ENCODE measurements at regions not wholly inside any gene's neighbourhood (a gene's known extent, or its start where the extent isn't known, plus 50 kb on each side); places are given as distances from the start of the nearest gene placed in this dataset.

GRCh38 chr7:45506059-45506458 is 68.1 kb upstream of the ADCY1 start:
- no peak overlapping the region for H3K27ac ChIP-seq
- ATAC-seq (no peak), DNase-seq (ENCODE audit: low read depth in 1 of 2, low spot score in 1 of 2) (no peak), FAIRE-seq (no peak)
- no peak for TF ChIP-seq RARB (CRISPR knock-in tag; IDR thresholded peaks at IDR 0.05)
- no peak for TF ChIP-seq NR3C1 (IDR thresholded peaks at IDR 0.05)
- no peak for TF ChIP-seq KDM1A (IDR thresholded peaks at IDR 0.05; ENCODE audit: low read depth)
- TF ChIP-seq RAD21 (conservative IDR thresholded peaks at IDR 0.05 in 1 of 2, IDR thresholded peaks at IDR 0.05 in 1 of 2), result no peak
- TF ChIP-seq BHLHE40 (IDR thresholded peaks at IDR 0.05; ENCODE audit: low read depth, low read length), result no peak
- no peak for TF ChIP-seq POLR2A (IDR thresholded peaks at IDR 0.05; ENCODE audit: low read length)
- TF ChIP-seq, protein P1, sequence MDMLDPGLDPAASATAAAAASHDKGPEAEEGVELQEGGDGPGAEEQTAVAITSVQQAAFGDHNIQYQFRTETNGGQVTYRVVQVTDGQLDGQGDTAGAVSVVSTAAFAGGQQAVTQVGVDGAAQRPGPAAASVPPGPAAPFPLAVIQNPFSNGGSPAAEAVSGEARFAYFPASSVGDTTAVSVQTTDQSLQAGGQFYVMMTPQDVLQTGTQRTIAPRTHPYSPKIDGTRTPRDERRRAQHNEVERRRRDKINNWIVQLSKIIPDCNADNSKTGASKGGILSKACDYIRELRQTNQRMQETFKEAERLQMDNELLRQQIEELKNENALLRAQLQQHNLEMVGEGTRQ (IDR thresholded peaks at IDR 0.05), result no peak
- no peak for TF ChIP-seq ZSCAN20 (CRISPR knock-in tag; IDR thresholded peaks at IDR 0.05)
- TF ChIP-seq, protein P2, sequence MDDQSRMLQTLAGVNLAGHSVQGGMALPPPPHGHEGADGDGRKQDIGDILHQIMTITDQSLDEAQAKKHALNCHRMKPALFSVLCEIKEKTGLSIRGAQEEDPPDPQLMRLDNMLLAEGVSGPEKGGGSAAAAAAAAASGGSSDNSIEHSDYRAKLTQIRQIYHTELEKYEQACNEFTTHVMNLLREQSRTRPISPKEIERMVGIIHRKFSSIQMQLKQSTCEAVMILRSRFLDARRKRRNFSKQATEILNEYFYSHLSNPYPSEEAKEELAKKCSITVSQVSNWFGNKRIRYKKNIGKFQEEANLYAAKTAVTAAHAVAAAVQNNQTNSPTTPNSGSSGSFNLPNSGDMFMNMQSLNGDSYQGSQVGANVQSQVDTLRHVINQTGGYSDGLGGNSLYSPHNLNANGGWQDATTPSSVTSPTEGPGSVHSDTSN (IDR thresholded peaks at IDR 0.05), result no peak
- no peak for TF ChIP-seq EP300 (IDR thresholded peaks at IDR 0.05)
- TF ChIP-seq ZFP36 (IDR thresholded peaks at IDR 0.05; ENCODE audit: borderline replicate concordance, partially characterized antibody), result no peak
- TF ChIP-seq HES2 (IDR thresholded peaks at IDR 0.05), result no peak
- no peak for TF ChIP-seq EHF (CRISPR knock-in tag; IDR thresholded peaks at IDR 0.05)
- TF ChIP-seq CBX8 (IDR thresholded peaks at IDR 0.05), result no peak
- TF ChIP-seq ZNF302 (CRISPR knock-in tag; IDR thresholded peaks at IDR 0.05), result no peak
- TF ChIP-seq CHD2 (IDR thresholded peaks at IDR 0.05; ENCODE audit: low read length, partially characterized antibody), result no peak
- 5% methylated on average over 1 of the region's 1 CpG for WGBS (ENCODE audit: missing lambda C conversion rate)
- no peak overlapping the region for H3K4me2 ChIP-seq
- H3K4me3 ChIP-seq, result no peak overlapping the region
- POLR2A ChIA-PET, result no interaction called here
- no peaks in the 10 kb centered on the region for H3K4me1 ChIP-seq
- CTCF ChIA-PET, result no interaction called here
- peaks cover 13% of the 10 kb centered on the region; the same call in 2 of the 3 replicates for H3K9me3 ChIP-seq

GRCh38 chr7:45509222-45509621 is 64.9 kb upstream of the ADCY1 start:
- no peak for ATAC-seq
- TF ChIP-seq CBX2 (IDR thresholded peaks at IDR 0.05; ENCODE audit: borderline replicate concordance, low read depth), result no peak
- TF ChIP-seq NPAS2 (CRISPR knock-in tag; IDR thresholded peaks at IDR 0.05; ENCODE audit: borderline replicate concordance), result no peak
- TF ChIP-seq MAFK (IDR thresholded peaks at IDR 0.05; ENCODE audit: partially characterized antibody), result no peak
- DNase-seq (ENCODE audit: low read depth in 1 of 2, low spot score in 1 of 2), result no peak
- 6% methylated on average over 2 of the region's 2 CpGs for WGBS (ENCODE audit: missing lambda C conversion rate)
- Histone ChIP-seq H3K27ac (no peak overlapping the region), H3K4me2 (no peak overlapping the region), H3K4me3 (no peak overlapping the region), H3K4me1 (no peaks in the 10 kb centered on the region), H3K9me3 (peaks cover 12% of the 10 kb centered on the region; the same call in 1 of the 3 replicates)
- no peak for FAIRE-seq
- ChIA-PET POLR2A (no interaction called here), CTCF (no interaction called here)

DNA sequence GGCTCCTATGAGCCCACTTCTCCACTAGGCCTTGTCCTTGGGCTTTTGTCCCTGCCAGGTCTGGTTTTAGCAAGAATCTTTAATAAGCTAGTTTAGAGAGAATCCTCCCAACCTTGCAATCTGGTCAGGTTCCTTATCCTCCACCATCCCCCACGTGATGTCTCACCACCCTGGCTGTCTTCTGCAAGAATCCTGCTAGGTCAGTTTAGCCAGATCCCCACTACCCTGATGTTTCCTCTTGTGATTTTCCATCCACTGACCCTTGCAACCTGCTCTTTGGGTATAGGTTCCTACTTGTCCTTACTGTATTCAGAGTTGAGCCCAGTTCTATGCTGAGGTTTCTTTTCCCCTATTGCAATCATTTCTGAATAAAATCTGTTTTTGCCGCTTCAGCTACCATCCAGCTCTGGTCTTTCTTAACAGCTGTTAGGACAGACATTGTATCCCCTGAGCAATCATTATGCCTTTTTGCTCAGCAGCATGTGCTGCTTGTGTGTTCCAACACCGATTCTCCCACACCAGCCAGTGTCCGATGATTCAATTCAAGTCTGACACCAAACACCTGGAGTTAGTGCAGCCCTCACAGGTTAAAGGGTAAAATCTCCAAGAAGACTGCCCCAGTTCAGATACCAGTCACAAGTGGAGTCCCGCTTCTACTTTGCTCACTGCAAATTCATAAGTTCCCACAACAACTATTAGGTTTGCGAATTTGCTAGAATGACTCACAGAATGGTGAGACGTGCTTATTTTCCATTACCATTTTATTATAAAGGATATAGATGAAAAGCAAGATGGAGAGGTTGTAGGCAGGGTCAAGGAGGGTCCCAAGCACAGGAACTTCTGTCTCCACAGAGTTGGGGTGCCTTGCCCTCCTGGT is 62.2 kb upstream of the ADCY1 start:
- 57% methylated on average over 7 of the region's 7 CpGs for WGBS (ENCODE audit: missing lambda C conversion rate)
- ChIA-PET CTCF (no interaction called here), POLR2A (no interaction called here)
- no peak overlapping the region for H3K27ac ChIP-seq
- H3K4me2 ChIP-seq, result no peak overlapping the region
- no peak for DNase-seq (ENCODE audit: low read depth in 1 of 2, low spot score in 1 of 2)
- peaks cover 4% of the 10 kb centered on the region; the same call in 2 of the 3 replicates for H3K9me3 ChIP-seq
- no peaks in the 10 kb centered on the region for H3K4me1 ChIP-seq
- ATAC-seq, result no peak
- no peak overlapping the region for H3K4me3 ChIP-seq
- no peak for FAIRE-seq
- no peak for TF ChIP-seq EP300 (IDR thresholded peaks at IDR 0.05)
- TF ChIP-seq RFX5 (IDR thresholded peaks at IDR 0.05), result no peak
- no peak for TF ChIP-seq RCOR1 (IDR thresholded peaks at IDR 0.05; ENCODE audit: low read depth, low read length)
